ENCODE measurements at regions not wholly inside any gene's neighbourhood (a gene's known extent, or its start where the extent isn't known, plus 50 kb on each side); places are given as distances from the start of the nearest gene placed in this dataset.

DNA sequence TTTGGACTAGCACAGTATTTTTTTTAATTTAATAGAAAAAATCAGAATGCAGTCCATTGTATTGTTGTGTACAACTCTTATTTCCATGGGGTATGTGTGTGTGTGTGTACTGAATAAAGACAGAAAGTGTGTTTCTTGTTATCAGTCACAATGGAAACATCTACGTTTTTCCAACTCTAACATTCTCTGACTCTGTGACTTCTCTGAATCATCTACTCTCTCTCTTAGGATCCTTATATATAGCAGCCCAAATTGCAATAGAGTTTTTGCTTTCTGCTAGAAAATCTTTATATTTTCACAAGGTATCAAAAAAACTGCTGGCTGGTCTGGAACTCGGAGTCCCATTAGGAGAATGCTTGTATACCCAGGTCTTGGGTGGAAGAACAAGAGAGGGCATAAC is 138.9 kb upstream of the ARID2 start:
- DNase-seq = no peak

DNA sequence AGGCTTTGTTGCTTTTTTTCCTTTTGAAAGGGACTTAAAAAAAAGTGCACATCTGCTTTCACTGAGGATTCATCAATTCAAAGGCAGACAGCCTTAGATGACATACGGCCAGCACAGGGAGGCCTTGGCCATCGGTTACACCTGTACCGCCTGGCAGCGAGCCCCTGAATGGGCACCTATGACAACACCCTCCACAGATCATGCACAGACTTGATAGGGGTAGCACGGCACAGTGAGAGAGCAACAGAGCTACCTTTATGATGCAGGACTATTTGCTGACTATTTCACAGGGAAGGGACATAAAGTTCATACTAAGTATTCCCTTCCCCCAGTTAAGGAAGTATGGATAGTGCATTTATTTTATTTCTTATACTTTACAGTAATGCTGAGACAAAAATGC is 137.9 kb upstream of the ARID2 start:
- no peak for DNase-seq

DNA sequence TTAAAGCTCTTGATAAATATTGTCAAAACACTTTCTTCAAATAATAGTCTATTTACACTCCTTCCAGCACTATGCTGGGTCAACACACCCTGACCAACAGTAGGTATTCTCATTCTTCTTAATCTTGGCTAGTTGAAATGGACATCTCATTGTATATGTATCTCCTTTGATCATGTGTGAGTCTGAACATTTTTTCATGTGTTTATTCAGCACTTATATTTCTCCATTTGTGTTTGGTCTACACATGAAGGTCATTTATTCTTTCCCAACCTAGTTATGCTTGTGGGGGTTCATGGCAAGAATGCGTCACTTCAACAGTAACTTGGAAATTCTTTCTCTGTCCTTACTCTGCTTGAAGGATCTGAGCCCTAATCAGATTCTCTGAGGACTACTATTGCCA is 133.1 kb upstream of the ARID2 start:
- no peak for DNase-seq

DNA sequence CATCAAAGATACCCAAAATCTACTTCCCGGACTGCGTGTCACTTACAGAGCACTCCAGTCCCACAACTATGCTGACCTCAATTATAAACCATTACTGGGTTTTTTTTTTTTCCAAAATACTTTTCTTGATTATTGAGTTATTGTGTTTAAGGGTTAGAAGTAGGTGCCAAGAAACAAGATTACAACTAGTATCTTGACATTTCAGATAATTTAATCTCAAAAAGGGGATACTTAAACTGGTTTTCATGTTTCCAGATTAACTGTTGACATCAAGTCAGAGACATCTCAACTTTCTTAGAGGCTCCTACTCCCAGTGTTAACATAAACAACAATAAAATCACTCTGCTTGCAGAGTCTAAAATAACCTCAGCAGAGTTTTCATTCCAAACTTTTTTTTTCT is 131.2 kb upstream of the ARID2 start:
- no peak for DNase-seq

- no peak for DNase-seq
Observed at GRCh38 chr12:45598761-45599160, 130.7 kb upstream of the ARID2 start.

DNA sequence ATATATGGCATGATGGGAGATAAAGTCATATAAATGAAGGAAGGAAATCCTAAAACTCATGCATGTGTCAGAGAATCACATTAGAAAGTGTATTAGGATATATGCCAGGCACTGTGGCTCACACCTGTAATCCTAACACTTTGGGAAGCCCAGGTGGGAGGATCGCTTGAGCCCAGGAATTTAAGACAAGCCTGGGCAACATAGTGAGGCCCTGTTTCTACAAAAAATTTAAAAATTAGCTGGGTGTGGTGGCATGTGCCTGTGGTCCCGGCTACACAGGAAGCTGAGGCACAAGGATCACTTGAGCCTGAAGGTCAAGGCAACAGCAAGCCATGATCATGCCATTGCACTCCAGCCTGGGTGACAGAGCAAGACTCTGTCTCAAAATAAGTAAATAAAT is 130.3 kb upstream of the ARID2 start:
- DNase-seq = no peak

GRCh38 chr12:45601390-45601789 is 128.1 kb upstream of the ARID2 start:
- no peak for DNase-seq

GRCh38 chr12:45601888-45602287 is 127.6 kb upstream of the ARID2 start:
- DNase-seq = no peak

GRCh38 chr12:45605624-45606023 is 123.9 kb upstream of the ARID2 start:
- DNase-seq = no peak

- DNase-seq = no peak
Observed at GRCh38 chr12:45611061-45611460, 118.4 kb upstream of the ARID2 start.

DNA sequence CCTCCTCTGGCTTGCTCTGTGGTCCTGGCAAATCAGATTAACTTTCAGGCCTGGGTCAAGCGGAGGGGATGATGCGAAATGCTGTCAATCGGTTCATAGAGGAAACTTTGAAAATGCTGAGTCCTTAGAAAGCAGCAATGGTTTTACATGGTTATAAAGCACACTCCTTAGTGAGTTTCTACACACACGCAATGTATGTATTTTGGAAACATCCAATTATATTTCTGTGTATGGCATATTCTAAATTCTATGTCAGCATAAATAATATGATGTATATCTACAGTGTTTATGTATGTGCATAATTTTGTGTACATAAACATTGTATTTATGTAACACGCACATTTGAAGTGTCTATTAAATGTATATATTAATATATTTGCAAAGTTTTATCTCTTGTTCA is 118.0 kb upstream of the ARID2 start:
- DNase-seq = no peak

- no peak for DNase-seq
Observed at GRCh38 chr12:45612044-45612794, 117.3 kb upstream of the ARID2 start.

GRCh38 chr12:45613296-45613695 is 116.2 kb upstream of the ARID2 start:
- no peak for DNase-seq

DNA sequence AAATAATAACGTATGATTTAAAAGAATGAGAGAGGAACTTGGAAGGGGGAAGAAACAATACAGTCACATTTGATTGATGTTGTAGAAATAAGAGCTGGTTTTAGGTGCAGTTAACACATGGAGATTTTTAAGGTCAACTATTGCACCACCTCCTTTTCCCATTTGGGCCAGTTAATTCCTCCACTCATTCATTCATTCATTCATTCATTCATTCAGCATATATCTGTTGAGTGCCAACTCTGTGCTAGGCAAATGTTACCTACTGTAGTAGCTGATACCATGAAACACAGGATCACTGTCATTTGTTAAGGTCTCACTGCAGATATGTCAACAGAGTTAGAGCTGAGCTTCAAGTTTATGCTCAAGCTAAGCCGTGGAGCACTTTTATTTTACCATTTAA is 115.7 kb upstream of the ARID2 start:
- no peak for DNase-seq

- DNase-seq = no peak
Observed at GRCh38 chr12:45615268-45615667, 114.2 kb upstream of the ARID2 start.

- DNase-seq = no peak
Observed at GRCh38 chr12:45619736-45620135, 109.8 kb upstream of the ARID2 start.

- no peak for DNase-seq
Observed at GRCh38 chr12:45621703-45622102, 107.8 kb upstream of the ARID2 start.

DNA sequence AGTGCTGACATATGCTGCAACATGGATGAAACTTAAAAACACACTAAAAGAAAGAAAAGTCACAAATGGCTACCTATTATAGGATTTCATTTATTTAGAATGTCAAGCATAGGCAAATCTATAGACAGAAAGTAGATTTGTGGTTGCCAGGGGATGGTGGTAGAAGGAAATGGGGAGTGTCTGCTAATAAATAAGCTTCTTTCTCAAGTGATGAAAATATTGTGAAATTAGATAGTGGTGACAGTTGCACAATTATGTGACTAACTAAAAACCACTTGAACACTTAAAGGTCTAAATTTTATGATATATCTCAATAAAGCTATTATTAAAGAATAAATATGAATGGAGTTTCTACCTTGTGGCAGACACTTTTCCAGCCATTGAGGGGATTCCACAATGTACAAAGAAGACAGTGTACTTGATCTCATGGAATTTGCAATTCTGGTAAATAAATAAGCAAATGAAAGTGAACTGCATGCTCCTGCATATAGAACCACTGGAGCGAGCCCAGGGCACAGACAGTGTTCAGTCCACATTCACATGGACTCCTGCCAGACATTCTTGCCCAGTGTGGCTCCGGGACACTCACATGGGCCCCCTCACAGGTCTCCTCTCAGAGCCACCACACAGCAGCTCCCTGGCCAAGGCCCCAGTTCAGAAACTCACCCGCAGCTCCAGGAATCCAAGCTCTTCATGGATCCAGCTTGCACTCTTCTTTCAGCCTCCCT is 107.1 kb upstream of the ARID2 start:
- no peak for DNase-seq

DNA sequence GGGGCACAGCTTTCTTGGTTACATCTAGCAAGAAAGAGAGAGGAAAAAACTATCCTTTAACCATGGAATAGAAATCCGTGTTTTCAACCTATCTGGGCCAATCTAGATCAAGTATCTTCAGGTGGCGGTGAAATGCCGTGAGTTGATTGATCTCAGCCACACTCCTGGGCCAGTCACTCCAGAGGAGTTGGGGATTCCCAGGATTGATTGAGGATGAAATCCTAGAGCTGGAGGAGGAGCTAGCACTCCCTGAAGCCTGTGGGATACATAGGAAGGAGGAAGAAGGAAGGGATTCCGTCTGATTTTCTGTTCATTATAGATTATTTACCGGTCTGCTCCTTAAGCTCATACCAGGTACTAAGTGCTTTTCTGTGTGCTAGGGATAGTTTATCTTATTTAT is 106.3 kb upstream of the ARID2 start:
- DNase-seq = no peak

GRCh38 chr12:45623940-45624339 is 105.6 kb upstream of the ARID2 start:
- DNase-seq = no peak

DNA sequence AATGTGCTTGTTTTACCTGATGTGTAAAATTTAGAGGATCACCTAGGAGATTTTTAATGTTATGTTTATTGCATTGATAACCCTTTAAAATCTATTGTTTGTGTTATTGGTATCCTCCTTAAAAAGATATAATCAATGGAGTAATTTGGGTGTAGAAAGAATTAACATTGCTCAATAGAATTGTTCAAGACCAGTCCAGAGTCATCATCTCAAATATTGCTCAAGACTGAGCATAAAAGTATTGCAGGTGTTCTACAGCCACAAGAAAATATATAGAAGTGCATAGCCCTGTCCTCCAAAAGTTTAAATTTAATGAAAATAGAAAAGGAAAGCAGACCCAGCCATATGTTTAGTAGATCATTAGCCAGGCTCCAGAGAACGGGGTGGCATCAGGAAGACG is 102.5 kb upstream of the ARID2 start:
- no peak for DNase-seq

- no peak for DNase-seq
Observed at GRCh38 chr12:45627407-45628069, 102.0 kb upstream of the ARID2 start.

DNA sequence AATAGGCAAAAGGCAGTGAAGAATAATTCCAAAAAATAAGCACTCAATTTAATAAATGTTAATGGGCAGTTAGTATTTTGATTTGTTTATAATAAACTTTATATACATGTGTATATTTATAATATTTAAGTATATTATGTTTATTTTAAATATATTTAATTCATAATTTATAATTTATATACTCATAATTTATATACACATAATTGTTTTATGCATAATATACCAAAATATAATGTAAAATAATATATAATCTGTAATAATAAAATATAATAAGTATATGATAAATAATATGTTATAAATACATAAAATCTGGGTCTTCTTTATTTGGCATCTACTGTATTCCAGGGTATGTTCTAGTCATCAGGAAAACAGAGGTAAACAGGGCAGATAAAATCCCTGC is 100.2 kb upstream of the ARID2 start:
- no peak for DNase-seq

DNA sequence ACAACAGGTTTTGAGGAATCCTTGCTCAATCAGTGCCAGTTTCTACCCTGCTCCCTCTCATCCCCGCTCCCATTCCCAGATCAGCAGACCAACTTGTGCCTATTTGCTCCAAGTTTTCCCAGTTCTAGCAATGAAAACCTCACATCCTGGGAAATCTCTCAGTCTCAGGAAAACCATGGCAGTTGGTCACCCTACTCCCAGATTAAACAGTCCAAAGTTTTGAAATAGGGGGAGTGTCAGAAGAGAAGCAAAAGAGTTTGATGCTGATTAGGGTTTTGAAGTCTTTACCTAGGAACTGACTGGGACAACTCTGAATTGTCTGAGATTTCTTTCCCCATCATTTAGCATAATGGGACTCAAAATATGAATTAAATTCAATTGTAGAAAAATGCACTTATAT is 95.8 kb upstream of the ARID2 start:
- DNase-seq = no peak
